ENCODE measurements at regions not wholly inside any gene's neighbourhood (a gene's known extent, or its start where the extent isn't known, plus 50 kb on each side); places are given as distances from the start of the nearest gene placed in this dataset.
"Not testable (repeated sequence)": the region's sequence is repeated elsewhere in the genome, so short reads cannot be mapped to it uniquely, and the experiment has no call there.

DNA sequence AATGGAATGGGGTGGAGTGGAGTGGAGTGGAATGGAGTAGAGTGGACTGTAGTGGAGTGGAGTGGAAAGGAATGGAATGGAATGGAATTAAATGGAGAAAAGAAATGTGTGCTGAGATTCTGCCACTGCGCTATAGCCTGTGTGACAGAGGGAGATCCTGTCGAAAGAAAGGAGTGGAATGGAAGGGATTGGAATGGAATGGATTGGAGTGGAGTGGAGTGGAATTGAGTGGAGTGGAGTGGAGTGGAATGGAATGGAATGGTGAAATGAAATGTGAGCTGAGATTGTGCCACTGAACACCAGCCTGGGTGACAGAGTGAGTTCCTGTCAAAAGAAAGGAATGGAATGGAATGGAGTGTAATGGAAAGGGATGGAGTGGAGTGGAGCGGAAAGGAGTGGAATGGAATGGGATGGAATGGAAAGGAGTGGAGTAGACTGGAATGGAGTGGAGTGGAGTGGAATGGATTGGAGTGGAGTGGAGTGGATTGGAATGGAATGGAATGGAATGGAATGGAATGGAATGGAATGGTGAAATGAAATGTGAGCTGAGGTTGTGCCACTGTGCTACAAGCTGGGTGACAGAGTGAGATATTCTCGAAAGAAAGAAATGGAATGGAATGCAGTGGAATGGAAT lies 603.3 kb downstream of the TP53TG3F start:
- TF ChIP-seq CTCF, POLR2A (IDR thresholded peaks at IDR 0.05): not testable (repeated sequence)
